Adrenal gland (tissue), 9 donors: ENCODE measurements at regions not wholly inside any gene's neighbourhood (a gene's known extent, or its start where the extent isn't known, plus 50 kb on each side); places are given as distances from the start of the nearest gene placed in this dataset.

Experiments
- DNase-seq, 7 donors: peaks; one replicate each; pipeline ENCODE4 v3.0.0-alpha.2; 2019 to 2020
- H3K27ac ChIP-seq, 5 donors: fragments of 200-600 bp; sonication (generic) in 4 of 5; 1 replicate in 3 of 5; 2 replicates in 2 of 5; pipeline versions ENCODE4 v1.5.1 to v1.8.0; 2016 to 2020; ENCODE audit warnings: mild to moderate bottlenecking in 1 of 5
- H3K27me3 ChIP-seq: fragments of 200-600 bp; 2 replicates; pipeline ENCODE4 v1.8.0; 2021
- H3K36me3 ChIP-seq, 2 donors: fragments of 200-600 bp; replicated peaks in 1 of 2; 1 replicate in 1 of 2; 2 replicates in 1 of 2; pipeline versions ENCODE4 v1.5.1 to v1.8.0; 2018 to 2022
- H3K4me1 ChIP-seq, 2 donors: fragments of 200-600 bp; replicated peaks in 1 of 2; 1 replicate in 1 of 2; 2 replicates in 1 of 2; pipeline versions ENCODE4 v1.5.1 to v1.8.0; 2018 to 2021
- H3K4me3 ChIP-seq, 4 donors: fragments of 200-600 bp; sonication (generic) in 3 of 4; one replicate each; pipeline ENCODE4 v1.5.1; 2016 to 2018
- H3K9me3 ChIP-seq, 3 donors: fragments of 200-600 bp; sonication (generic) in 1 of 3; replicated peaks in 1 of 3; 1 replicate in 2 of 3; 2 replicates in 1 of 3; pipeline versions ENCODE4 v1.5.1 to v1.8.0; 2016 to 2021
- POLR2A ChIP-seq, 2 donors: fragments of 450-650 bp; IDR thresholded peaks; one replicate each; pipeline ENCODE4 v1.6.1; 2017; ENCODE audit warnings: antibody characterized with exemption in 2 of 2, mild to moderate bottlenecking in 2 of 2, moderate library complexity in 1 of 2
- WGBS, 4 donors: extraction: QIAGEN DNeasy Blood & Tissue Kit in 2 of 4; methylation state at CpG; one replicate each; pipeline versions ENCODE4 v1.1.5 to v1.1.7; 2013 to 2017; 5-methylcytosine and 5-hydroxymethylcytosine counted together
- intact Hi-C, 2 donors: fragments of 100-400 bp; cut with DNase I; formaldehyde crosslinking; loops; one replicate each; pipeline versions ENCODE4 v1.14.1 to v1.15.0; 2022 to 2023
- TF ChIP-seq, protein P1 (sequence below), 6 experiments: fragments of 450-650 bp in 4 of 6; fragments of 200-600 bp in 2 of 6; sonication (generic) in 1 of 6; IDR thresholded peaks; 1 replicate in 5 of 6; 2 replicates in 1 of 6; pipeline versions ENCODE4 v1.5.1 to v1.8.0; 2016 to 2021; ENCODE audit warnings: antibody characterized with exemption in 6 of 6, mild to moderate bottlenecking in 2 of 6, moderate library complexity in 1 of 6
- donor health status: healthy with polysubstance abuse.
- donor health status: Bipolar disorder and iron deficiency.
- donor health status: DM: yes; HTN: yes; CAD: no.
- donor health status: DM: no; HTN: no; CAD: no.
- donor health status: DM: no; HTN: no; CAD: no.

- no peak for TF ChIP-seq POLR2A (IDR thresholded peaks at IDR 0.05)
- TF ChIP-seq, protein P1, sequence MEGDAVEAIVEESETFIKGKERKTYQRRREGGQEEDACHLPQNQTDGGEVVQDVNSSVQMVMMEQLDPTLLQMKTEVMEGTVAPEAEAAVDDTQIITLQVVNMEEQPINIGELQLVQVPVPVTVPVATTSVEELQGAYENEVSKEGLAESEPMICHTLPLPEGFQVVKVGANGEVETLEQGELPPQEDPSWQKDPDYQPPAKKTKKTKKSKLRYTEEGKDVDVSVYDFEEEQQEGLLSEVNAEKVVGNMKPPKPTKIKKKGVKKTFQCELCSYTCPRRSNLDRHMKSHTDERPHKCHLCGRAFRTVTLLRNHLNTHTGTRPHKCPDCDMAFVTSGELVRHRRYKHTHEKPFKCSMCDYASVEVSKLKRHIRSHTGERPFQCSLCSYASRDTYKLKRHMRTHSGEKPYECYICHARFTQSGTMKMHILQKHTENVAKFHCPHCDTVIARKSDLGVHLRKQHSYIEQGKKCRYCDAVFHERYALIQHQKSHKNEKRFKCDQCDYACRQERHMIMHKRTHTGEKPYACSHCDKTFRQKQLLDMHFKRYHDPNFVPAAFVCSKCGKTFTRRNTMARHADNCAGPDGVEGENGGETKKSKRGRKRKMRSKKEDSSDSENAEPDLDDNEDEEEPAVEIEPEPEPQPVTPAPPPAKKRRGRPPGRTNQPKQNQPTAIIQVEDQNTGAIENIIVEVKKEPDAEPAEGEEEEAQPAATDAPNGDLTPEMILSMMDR (IDR thresholded peaks at IDR 0.05): no peak
- Histone ChIP-seq H3K27ac (no peak overlapping the region), H3K27me3 (no peaks in the 10 kb centered on the region), H3K4me3 (no peak overlapping the region), H3K36me3 (no peaks in the 10 kb centered on the region), H3K9me3 (no peaks in the 10 kb centered on the region), H3K4me1 (no peaks in the 10 kb centered on the region)
- no peak for DNase-seq
- WGBS, 4 donors: 80 to 89% (median 85%) methylated on average over 4 of the region's 4 CpGs
- intact Hi-C loops: no loop called here
These were observed 209.3 kb downstream of the CD47 start for GRCh38 chr3:107881509-107881908.

DNA sequence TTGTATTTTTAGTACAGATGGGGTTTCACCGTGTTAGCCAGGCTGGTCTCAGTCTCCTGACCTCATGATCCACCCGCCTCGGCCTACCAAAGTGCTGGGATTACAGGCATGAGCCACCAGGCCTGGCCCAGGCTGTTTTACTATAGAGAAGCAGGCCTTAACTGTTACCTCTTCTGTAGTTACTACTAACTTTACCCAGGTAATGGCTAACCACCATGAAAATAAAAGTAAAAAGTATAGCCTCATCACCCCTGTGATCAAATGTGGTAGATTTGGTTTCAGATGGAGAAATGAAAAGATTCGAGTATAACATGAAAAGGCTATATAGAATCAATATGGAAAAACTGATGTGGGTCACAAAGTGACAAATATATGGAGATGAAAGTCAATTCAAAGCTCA is 210.1 kb downstream of the CD47 start:
- intact Hi-C loops: no loop called here
- WGBS, 4 donors: 94 to 97% (median 95%) methylated on average over 4 of the region's 4 CpGs
- Histone ChIP-seq H3K36me3 (no peaks in the 10 kb centered on the region), H3K9me3 (no peaks in the 10 kb centered on the region), H3K27me3 (no peaks in the 10 kb centered on the region), H3K4me3 (no peak overlapping the region), H3K27ac (no peak overlapping the region), H3K4me1 (no peaks in the 10 kb centered on the region)
- no peak for DNase-seq
- TF ChIP-seq, protein P1 (IDR thresholded peaks at IDR 0.05): no peak
- TF ChIP-seq POLR2A (IDR thresholded peaks at IDR 0.05): no peak

- 86 to 88% (median 87%) methylated on average over 6 of the region's 6 CpGs for WGBS, 4 donors
- no peaks in the 10 kb centered on the region for H3K27me3 ChIP-seq
- H3K4me1 ChIP-seq: no peaks in the 10 kb centered on the region
- no peak overlapping the region for H3K4me3 ChIP-seq
- TF ChIP-seq POLR2A (IDR thresholded peaks at IDR 0.05): no peak
- TF ChIP-seq, protein P1 (IDR thresholded peaks at IDR 0.05): no peak
- H3K27ac ChIP-seq: no peak overlapping the region
- no peaks in the 10 kb centered on the region for H3K36me3 ChIP-seq
- DNase-seq: no peak
- intact Hi-C loops: no loop called here
- H3K9me3 ChIP-seq: no peaks in the 10 kb centered on the region
These were observed 212.9 kb downstream of the CD47 start for GRCh38 chr3:107877936-107878335.

DNA sequence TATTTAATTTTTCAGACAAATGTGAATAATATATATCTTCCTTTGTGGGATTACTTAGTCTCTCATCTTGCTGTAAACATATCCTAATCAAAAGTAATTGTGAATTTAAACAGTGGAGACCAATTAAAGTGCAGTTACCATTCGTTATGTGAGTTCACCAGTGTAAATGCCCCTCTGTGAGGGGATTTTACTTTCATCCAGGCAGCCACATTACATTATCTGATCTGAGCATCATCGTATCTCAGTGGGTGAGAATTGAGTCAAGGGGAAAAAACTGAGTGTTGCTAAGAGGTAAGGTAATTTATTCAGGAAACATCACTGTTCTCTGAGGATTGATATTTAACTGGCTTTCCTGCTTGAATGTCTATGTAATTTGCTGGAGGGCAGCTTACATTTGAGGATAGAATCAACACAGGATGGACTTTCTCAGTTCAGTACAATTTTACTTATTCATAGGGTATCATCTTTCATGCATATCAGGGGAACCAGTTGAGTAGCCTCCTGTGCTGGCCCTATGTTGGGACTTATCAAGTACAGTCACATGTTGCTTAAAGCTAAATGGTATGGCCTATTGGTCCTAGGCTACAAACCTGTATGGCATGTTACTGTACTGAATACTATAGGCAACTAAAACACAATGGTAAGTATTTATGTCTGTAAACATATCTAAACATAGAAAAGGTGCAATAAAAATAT is 219.7 kb downstream of the CD47 start:
- no peak for TF ChIP-seq POLR2A (IDR thresholded peaks at IDR 0.05)
- TF ChIP-seq, protein P1 (IDR thresholded peaks at IDR 0.05): no peak
- DNase-seq: no peak
- 83 to 91% (median 90%) methylated on average over 2 of the region's 2 CpGs for WGBS, 4 donors
- no peak overlapping the region for H3K4me3 ChIP-seq
- no peaks in the 10 kb centered on the region for H3K27me3 ChIP-seq
- H3K4me1 ChIP-seq: peaks cover 0 to 9% of the 10 kb centered on the region in 2 donors
- H3K27ac ChIP-seq: no peak overlapping the region
- no peaks in the 10 kb centered on the region for H3K36me3 ChIP-seq
- intact Hi-C loops: no loop called here
- no peaks in the 10 kb centered on the region for H3K9me3 ChIP-seq
